HL-60 (cell line): ENCODE measurements at regions not wholly inside any gene's neighbourhood (a gene's known extent, or its start where the extent isn't known, plus 50 kb on each side); places are given as distances from the start of the nearest gene placed in this dataset.
A peak's percentile ranks its signal among the peaks of the same experiment; 100 is the strongest.

Source experiments
- DNase-seq, 2 experiments: peaks; one replicate each; pipeline ENCODE4 v3.0.0-alpha.2; 2010 to 2020; ENCODE audit warnings: low read depth in 1 of 2, low spot score in 1 of 2
- H3K27ac ChIP-seq: fragments of 250-450 bp; sonication (Bioruptor Pico); replicated peaks from 2 replicates; pipeline ENCODE4 v1.5.1; 2020; ENCODE audit warnings: mild to moderate bottlenecking, moderate library complexity
- H3K27me3 ChIP-seq: fragments of 250-450 bp; sonication (Bioruptor Pico); 2 replicates; pipeline ENCODE4 v1.5.1; 2021; ENCODE audit warnings: mild to moderate bottlenecking, moderate library complexity; ENCODE audit not compliant: insufficient read depth, poor library complexity, severe bottlenecking
- H3K4me3 ChIP-seq: replicated peaks from 2 replicates; pipeline ENCODE4 v1.5.1; 2011; ENCODE audit warnings: mild to moderate bottlenecking, control low read depth, low read length; ENCODE audit not compliant: insufficient read depth
- CTCF ChIP-seq: IDR thresholded peaks from one replicate; pipeline ENCODE4 v1.5.1; 2011; ENCODE audit warnings: low read length, control low read depth, inconsistent platforms; ENCODE audit not compliant: insufficient read depth
- GABPA ChIP-seq: IDR thresholded peaks from 2 replicates; pipeline ENCODE4 v1.6.1; 2012; ENCODE audit warnings: low read depth
- POLR2AphosphoS5 ChIP-seq: IDR thresholded peaks from 2 replicates; pipeline ENCODE4 v1.6.1; 2012; ENCODE audit warnings: low read depth
- REST ChIP-seq: IDR thresholded peaks from 2 replicates; pipeline ENCODE4 v1.6.1; 2012; ENCODE audit warnings: low read depth; ENCODE audit not compliant: insufficient replicate concordance
- SPI1 ChIP-seq: IDR thresholded peaks from 2 replicates; pipeline ENCODE4 v1.6.1; 2012; ENCODE audit warnings: low read depth, mild to moderate bottlenecking, borderline replicate concordance

- no peak overlapping the region for H3K27ac ChIP-seq
- H3K27me3 ChIP-seq, result no peaks in the 10 kb centered on the region
- no peak overlapping the region for H3K4me3 ChIP-seq
- peak in 1 of 2 experiments; percentile 14 for DNase-seq
- peak; percentile 86 for TF ChIP-seq SPI1
- TF ChIP-seq REST, result no peak
Observed at GRCh38 chr4:138761638-138762220, 253.9 kb upstream of the NOCT start.

- no peaks in the 10 kb centered on the region for H3K27me3 ChIP-seq
- DNase-seq, result no peak
- H3K4me3 ChIP-seq, result no peak overlapping the region
- no peak overlapping the region for H3K27ac ChIP-seq
- no peak for TF ChIP-seq REST
- TF ChIP-seq POLR2AphosphoS5, result no peak
- no peak for TF ChIP-seq GABPA
- no peak for TF ChIP-seq CTCF
- no peak for TF ChIP-seq SPI1
Observed at GRCh38 chr4:138759554-138759902, 256.1 kb upstream of the NOCT start.

GRCh38 chr4:138758876-138759553 is 256.6 kb upstream of the NOCT start:
- no peak for TF ChIP-seq POLR2AphosphoS5
- no peak for TF ChIP-seq GABPA
- TF ChIP-seq REST, result no peak
- no peak for TF ChIP-seq SPI1
- TF ChIP-seq CTCF, result no peak
- DNase-seq, result no peak
- H3K27ac ChIP-seq, result no peak overlapping the region
- no peak overlapping the region for H3K4me3 ChIP-seq
- H3K27me3 ChIP-seq, result no peaks in the 10 kb centered on the region
